PC-9 (cell line): ENCODE measurements at regions not wholly inside any gene's neighbourhood (a gene's known extent, or its start where the extent isn't known, plus 50 kb on each side); places are given as distances from the start of the nearest gene placed in this dataset.

Experiments
- CTCF ChIP-seq: fragments of 200-600 bp; sonication (generic); conservative IDR thresholded peaks from 2 replicates; pipeline ENCODE4 v1.6.1; 2017; ENCODE audit warnings: mixed run types, antibody characterized with exemption, mild to moderate bottlenecking, moderate library complexity
- EZH2 ChIP-seq: fragments of 200-600 bp; sonication (generic); IDR thresholded peaks from 2 replicates; pipeline ENCODE4 v1.8.0; 2017; ENCODE audit warnings: antibody characterized with exemption, low read depth

GRCh38 chr3:70726096-70726938, 413.9 kb upstream of the MDFIC2 start:
- no peak for TF ChIP-seq CTCF
- TF ChIP-seq EZH2 = no peak
